ENCODE measurements at regions not wholly inside any gene's neighbourhood (a gene's known extent, or its start where the extent isn't known, plus 50 kb on each side); places are given as distances from the start of the nearest gene placed in this dataset.

DNA sequence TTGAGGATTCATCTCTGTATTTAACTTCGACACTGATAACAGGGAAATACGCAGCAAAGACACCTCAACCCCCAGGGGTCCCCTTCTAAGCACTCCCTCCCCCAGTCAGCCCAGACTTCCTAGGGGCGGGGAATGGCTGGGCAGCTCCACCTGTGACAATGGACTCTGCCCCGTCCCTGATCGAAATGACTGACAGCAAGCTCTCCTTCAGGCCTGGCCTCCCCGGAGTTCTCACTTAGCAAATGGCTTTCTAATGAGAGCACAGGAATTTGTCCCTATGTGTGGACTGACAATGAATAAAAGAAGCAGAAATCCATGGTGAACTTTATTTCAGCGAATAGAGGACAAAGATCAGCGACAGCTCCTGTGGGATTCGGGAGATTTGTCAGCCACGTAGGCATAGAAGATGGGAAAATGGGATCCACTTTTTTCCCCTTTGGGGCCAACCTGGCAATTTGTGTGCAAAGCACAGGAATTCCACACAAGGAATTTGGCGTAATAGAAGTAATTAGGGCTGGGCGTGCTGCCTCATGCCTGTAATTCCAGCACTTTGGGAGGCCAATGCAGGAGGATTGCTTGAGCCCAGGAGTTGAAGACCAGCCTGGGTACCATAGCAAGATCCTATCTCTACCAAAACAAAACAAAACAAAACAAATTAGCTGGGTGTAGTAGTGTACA, 63.8 kb downstream of the TNFAIP2 start:
- Histone ChIP-seq H3K4me1 (ENCODE audit: control insufficient read depth, extremely low read depth, insufficient read depth, low read length) (no peaks in the 10 kb centered on the region), H3K9me1 (replicated peaks; ENCODE audit: control insufficient read depth, extremely low read depth, insufficient read depth, low read length) (no peaks in the 10 kb centered on the region), H2AFZ (ENCODE audit: low read depth, low read length) (no peak overlapping the region), H3K36me3 (ENCODE audit: control insufficient read depth in 2 of 2, extremely low read depth in 1 of 2, insufficient read depth in 2 of 2, low read length in 2 of 2) (no peaks in the 10 kb centered on the region), H3K79me2 (ENCODE audit: control insufficient read depth, insufficient read depth, low read length) (no peaks in the 10 kb centered on the region), H3K9ac (replicated peaks; ENCODE audit: extremely low read depth, insufficient read depth, low read length) (no peak overlapping the region), H3K9me3 (replicated peaks; ENCODE audit: control insufficient read depth, insufficient read depth, low read length) (no peaks in the 10 kb centered on the region), H4K20me1 (replicated peaks; ENCODE audit: control insufficient read depth, extremely low read depth, insufficient read depth, low read length) (no peaks in the 10 kb centered on the region), H3K4me3 (replicated peaks in 1 of 3; ENCODE audit: insufficient read depth in 1 of 3, low read depth in 1 of 3, low read length in 3 of 3) (no peak overlapping the region), H3K27me3 (ENCODE audit: control insufficient read depth in 2 of 2, insufficient read depth in 2 of 2, low read length in 2 of 2) (peaks cover 17 to 22% of the 10 kb centered on the region in 2 experiments), H3K4me2 (ENCODE audit: insufficient read depth, low read length) (no peak overlapping the region), H3K27ac (ENCODE audit: insufficient read depth, low read depth, low read length) (no peak overlapping the region)
- ChIA-PET CTCF (interaction anchor here (0.6 to 7.5 kb wide), 16 partner anchors 11 to 131 kb away, joined by 3 to 238 read pairs (median 5); no protein-coding TSS in a partner anchor), POLR2A (no interaction called here)
- intact Hi-C loops (cut with micrococcal nuclease) (no loop called here), dilution Hi-C loops (cut with MboI; ENCODE audit: extremely low pct_ligation_motif_present, low sequenced_read_pairs) (no loop called here)
- TF ChIP-seq JUN (IDR thresholded peaks at IDR 0.05; ENCODE audit: borderline replicate concordance, insufficient read depth, insufficient read length, low read depth) (no peak), MYC (IDR thresholded peaks at IDR 0.05; ENCODE audit: low read depth, low read length) (no peak), GATA2 (IDR thresholded peaks at IDR 0.05; ENCODE audit: insufficient read depth, insufficient read length, low read depth, low read length) (no peak), POLR2AphosphoS5 (IDR thresholded peaks at IDR 0.05; ENCODE audit: insufficient read depth, low read depth, low read length) (no peak), FOS (IDR thresholded peaks at IDR 0.05; ENCODE audit: borderline replicate concordance, insufficient read depth, low read length) (no peak), EZH2 (IDR thresholded peaks at IDR 0.05; ENCODE audit: borderline replicate concordance, low read depth, low read length, severe bottlenecking) (no peak), POLR2A (IDR thresholded peaks at IDR 0.05; ENCODE audit: low read depth, low read length) (no peak), MAX (IDR thresholded peaks at IDR 0.05; ENCODE audit: insufficient read depth, insufficient read length) (no peak)
- TF ChIP-seq, protein P1, sequence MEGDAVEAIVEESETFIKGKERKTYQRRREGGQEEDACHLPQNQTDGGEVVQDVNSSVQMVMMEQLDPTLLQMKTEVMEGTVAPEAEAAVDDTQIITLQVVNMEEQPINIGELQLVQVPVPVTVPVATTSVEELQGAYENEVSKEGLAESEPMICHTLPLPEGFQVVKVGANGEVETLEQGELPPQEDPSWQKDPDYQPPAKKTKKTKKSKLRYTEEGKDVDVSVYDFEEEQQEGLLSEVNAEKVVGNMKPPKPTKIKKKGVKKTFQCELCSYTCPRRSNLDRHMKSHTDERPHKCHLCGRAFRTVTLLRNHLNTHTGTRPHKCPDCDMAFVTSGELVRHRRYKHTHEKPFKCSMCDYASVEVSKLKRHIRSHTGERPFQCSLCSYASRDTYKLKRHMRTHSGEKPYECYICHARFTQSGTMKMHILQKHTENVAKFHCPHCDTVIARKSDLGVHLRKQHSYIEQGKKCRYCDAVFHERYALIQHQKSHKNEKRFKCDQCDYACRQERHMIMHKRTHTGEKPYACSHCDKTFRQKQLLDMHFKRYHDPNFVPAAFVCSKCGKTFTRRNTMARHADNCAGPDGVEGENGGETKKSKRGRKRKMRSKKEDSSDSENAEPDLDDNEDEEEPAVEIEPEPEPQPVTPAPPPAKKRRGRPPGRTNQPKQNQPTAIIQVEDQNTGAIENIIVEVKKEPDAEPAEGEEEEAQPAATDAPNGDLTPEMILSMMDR (IDR thresholded peaks at IDR 0.05; ENCODE audit: extremely low read depth in 1 of 2, insufficient read depth in 1 of 2, low read depth in 1 of 2, low read length in 2 of 2), result no peak
- no peak for FAIRE-seq
- BruUV-seq (replicated peaks), result no TSS peak
- DNase-seq (ENCODE audit: low read depth, low spot score), result no peak

Data from endothelial cell of umbilical vein (primary cell).